ENCODE measurements at regions not wholly inside any gene's neighbourhood (a gene's known extent, or its start where the extent isn't known, plus 50 kb on each side); places are given as distances from the start of the nearest gene placed in this dataset.

GRCh38 chr13:48797127-48797526, 143.4 kb downstream of the CYSLTR2 start:
- Histone ChIP-seq H3K27me3 (no peaks in the 10 kb centered on the region), H3K27ac (no peak overlapping the region), H3K9me3 (no peaks in the 10 kb centered on the region), H3K4me1 (no peaks in the 10 kb centered on the region), H3K4me3 (no peak overlapping the region), H3K36me3 (no peaks in the 10 kb centered on the region)
- TF ChIP-seq POLR2A (IDR thresholded peaks at IDR 0.05) (no peak), CTCF (IDR thresholded peaks at IDR 0.05) (no peak), EP300 (IDR thresholded peaks at IDR 0.05) (no peak), POLR2AphosphoS5 (IDR thresholded peaks at IDR 0.05) (no peak)
- intact Hi-C loops (cut with DNase I; ENCODE audit: low total_unique reads) = no loop called here
- no peak for DNase-seq
- 40 to 48% (median 43%) methylated on average over 3 of the region's 3 CpGs for WGBS, 5 donors

- no peaks in the 10 kb centered on the region for H3K36me3 ChIP-seq
- WGBS, 5 donors = 84 to 100% (median 89%) methylated on average over 1 of the region's 1 CpG
- no peak for DNase-seq
- H3K9me3 ChIP-seq = no peaks in the 10 kb centered on the region
- H3K4me3 ChIP-seq = no peak overlapping the region
- no peak overlapping the region for H3K27ac ChIP-seq
- intact Hi-C loops (cut with DNase I; ENCODE audit: low total_unique reads) = no loop called here
- no peaks in the 10 kb centered on the region for H3K27me3 ChIP-seq
- H3K4me1 ChIP-seq = no peaks in the 10 kb centered on the region
- TF ChIP-seq EP300 (IDR thresholded peaks at IDR 0.05) (no peak), POLR2A (IDR thresholded peaks at IDR 0.05) (no peak), CTCF (IDR thresholded peaks at IDR 0.05) (no peak), POLR2AphosphoS5 (IDR thresholded peaks at IDR 0.05) (no peak)
Measured at GRCh38 chr13:48797761-48798160, 144.0 kb downstream of the CYSLTR2 start.

GRCh38 chr13:48798180-48798579, 144.5 kb downstream of the CYSLTR2 start:
- H3K27me3 ChIP-seq = no peaks in the 10 kb centered on the region
- no peak overlapping the region for H3K27ac ChIP-seq
- intact Hi-C loops (cut with DNase I; ENCODE audit: low total_unique reads) = no loop called here
- WGBS, 5 donors = 77 to 86% (median 85%) methylated on average over 2 of the region's 2 CpGs
- H3K4me3 ChIP-seq = no peak overlapping the region
- H3K4me1 ChIP-seq = no peaks in the 10 kb centered on the region
- no peak for TF ChIP-seq POLR2AphosphoS5 (IDR thresholded peaks at IDR 0.05)
- TF ChIP-seq EP300 (IDR thresholded peaks at IDR 0.05) = no peak
- no peak for TF ChIP-seq CTCF (IDR thresholded peaks at IDR 0.05)
- TF ChIP-seq POLR2A (IDR thresholded peaks at IDR 0.05) = no peak
- DNase-seq = no peak
- no peaks in the 10 kb centered on the region for H3K9me3 ChIP-seq
- no peaks in the 10 kb centered on the region for H3K36me3 ChIP-seq

- no peak for DNase-seq
- intact Hi-C loops (cut with DNase I; ENCODE audit: low total_unique reads) = no loop called here
- no peak for TF ChIP-seq POLR2A (IDR thresholded peaks at IDR 0.05)
- TF ChIP-seq CTCF (IDR thresholded peaks at IDR 0.05) = no peak
- Histone ChIP-seq H3K36me3 (no peaks in the 10 kb centered on the region), H3K4me1 (no peaks in the 10 kb centered on the region), H3K27me3 (no peaks in the 10 kb centered on the region), H3K4me3 (no peak overlapping the region), H3K27ac (no peak overlapping the region), H3K9me3 (no peaks in the 10 kb centered on the region)
- 67 to 77% (median 73%) methylated on average over 3 of the region's 3 CpGs for WGBS, 5 donors
Measured at GRCh38 chr13:48801255-48801654, 147.5 kb downstream of the CYSLTR2 start.
